ENCODE measurements at regions not wholly inside any gene's neighbourhood (a gene's known extent, or its start where the extent isn't known, plus 50 kb on each side); places are given as distances from the start of the nearest gene placed in this dataset.
"Not testable (repeated sequence)": the region's sequence is repeated elsewhere in the genome, so short reads cannot be mapped to it uniquely, and the experiment has no call there.

DNA sequence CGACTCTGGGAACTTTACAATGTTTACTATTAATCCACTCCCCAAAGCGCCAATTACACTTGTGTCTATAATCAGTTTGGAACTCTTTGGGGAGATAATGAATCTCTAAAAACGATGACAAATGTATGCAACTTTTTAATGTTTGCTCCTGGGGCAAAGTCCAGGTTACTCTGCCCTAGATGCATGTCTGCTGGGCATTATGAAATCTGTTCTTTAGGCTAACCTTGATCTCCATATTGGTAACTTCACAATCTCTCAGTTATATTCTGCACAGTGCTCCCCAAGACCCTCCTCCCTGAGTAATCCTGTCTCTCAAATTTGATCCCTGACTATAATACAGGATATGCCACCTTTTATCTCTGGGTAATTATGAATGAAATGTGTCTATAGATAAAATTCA lies 152.2 kb upstream of the TRPM3 start:
- no peak for DNase-seq (ENCODE audit: low read depth)

GRCh38 chr9:71271602-71272001 lies 150.2 kb upstream of the TRPM3 start:
- DNase-seq (ENCODE audit: low read depth) = no peak

DNA sequence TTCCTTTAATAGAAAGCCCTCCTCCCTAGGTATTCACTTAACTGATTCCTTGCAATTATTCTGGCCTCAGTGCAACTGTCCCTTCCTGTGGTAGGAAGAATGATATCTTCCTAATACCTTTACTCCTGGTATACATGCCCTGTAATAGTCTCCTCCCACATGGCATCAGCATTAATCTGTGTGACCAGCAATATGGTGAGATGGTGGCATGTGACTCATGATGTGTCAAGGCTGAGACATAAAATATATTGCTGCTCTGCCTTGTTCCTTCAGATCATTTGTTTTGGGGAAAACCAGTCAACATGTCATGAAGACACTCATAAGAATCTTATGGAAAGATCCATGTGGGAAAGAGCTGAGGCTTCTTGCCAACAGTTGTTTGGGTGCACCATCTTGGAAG lies 149.1 kb upstream of the TRPM3 start:
- DNase-seq (ENCODE audit: low read depth) = no peak

GRCh38 chr9:71269859-71270258 lies 148.4 kb upstream of the TRPM3 start:
- no peak for DNase-seq (ENCODE audit: low read depth)

GRCh38 chr9:71268871-71269635 lies 147.6 kb upstream of the TRPM3 start:
- DNase-seq (ENCODE audit: low read depth) = no peak

GRCh38 chr9:71263451-71263850 lies 142.0 kb upstream of the TRPM3 start:
- DNase-seq (ENCODE audit: low read depth) = no peak

DNA sequence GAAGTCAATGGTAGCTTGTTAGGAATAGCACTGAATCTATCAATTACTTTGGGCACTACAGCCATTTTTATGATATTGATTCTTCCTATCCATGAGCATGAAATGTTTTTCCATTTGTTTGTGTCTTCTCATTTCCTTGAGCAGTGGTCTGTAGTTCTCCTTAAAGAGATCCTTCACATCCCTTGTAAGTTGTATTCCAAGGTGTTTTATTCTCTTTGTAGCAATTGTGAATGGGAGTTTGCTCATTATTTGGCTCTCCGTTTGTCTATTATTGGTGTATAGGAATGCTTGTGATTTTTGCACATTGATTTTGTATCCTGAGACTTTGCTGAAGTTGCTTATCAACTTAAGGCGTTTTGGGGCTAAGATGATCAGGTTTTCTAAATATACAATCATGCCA lies 139.0 kb upstream of the TRPM3 start:
- not testable (repeated sequence) for DNase-seq (ENCODE audit: low read depth)

- no peak for DNase-seq (ENCODE audit: low read depth)
These were observed 133.3 kb upstream of the TRPM3 start for GRCh38 chr9:71254592-71255277.

DNA sequence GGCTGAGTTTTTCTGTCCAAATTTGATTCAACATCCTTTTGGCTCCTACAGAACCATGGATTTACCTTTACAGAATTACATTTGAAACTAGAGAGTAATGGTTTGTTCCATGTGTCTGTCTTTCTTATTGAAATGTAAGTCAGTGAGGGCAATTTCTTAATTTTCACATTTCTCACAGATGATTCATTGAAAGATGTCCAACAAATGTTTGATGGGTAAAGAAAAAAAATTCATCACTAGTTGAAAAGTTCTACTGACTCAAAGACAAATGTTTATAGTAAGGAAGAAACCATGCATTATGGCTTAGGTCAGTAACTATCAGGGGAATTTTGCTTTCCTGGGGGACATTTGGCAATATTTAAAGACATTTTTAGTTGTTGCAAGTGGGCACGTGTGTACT lies 131.6 kb upstream of the TRPM3 start:
- DNase-seq (ENCODE audit: low read depth) = no peak

DNA sequence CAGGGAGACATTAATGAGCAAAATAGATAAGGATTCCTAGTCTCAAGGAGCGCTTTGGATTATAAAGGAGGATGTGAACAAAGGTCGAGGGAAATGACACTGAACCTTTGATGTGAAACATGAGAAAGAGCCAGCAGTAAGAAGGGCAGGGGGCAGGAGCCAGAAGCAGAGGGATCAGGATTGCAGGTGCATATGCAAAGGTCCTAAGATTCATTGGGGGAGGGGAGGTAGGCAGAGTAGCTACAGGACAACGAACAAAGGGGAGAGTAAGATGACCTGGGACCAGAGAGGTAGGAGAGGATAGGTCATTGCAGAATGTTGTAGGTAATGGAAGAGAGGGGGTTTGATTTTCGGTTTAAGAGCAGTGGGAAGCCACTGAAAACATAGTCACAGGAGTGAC lies 129.2 kb upstream of the TRPM3 start:
- no peak for DNase-seq (ENCODE audit: low read depth)

DNA sequence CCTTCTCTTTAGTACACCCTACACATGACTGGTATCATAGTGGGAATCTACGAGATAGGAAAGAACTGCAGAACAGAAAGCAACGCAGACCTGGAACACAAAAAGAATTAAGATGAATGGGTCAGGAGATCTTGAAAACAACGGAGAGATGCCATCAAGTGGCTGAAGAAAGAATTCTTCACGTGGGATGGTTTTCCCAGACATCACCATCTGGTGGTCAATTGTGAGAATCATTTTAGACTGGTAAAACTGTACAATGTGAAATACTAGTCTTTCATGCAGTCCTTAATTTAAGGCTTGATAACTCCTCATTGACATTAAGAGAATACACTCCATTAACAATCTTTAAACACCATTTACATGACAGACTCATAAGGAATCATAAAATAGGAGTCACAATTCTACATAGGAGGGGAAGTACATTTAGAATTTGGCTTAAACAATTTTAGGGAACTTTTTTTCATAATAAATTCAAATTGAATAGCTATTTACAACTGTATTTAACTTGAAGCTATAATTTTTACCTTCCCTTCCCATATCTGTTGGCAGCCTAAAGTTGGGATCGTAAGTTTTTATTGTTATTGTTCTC lies 128.4 kb upstream of the TRPM3 start:
- DNase-seq (ENCODE audit: low read depth) = no peak

DNA sequence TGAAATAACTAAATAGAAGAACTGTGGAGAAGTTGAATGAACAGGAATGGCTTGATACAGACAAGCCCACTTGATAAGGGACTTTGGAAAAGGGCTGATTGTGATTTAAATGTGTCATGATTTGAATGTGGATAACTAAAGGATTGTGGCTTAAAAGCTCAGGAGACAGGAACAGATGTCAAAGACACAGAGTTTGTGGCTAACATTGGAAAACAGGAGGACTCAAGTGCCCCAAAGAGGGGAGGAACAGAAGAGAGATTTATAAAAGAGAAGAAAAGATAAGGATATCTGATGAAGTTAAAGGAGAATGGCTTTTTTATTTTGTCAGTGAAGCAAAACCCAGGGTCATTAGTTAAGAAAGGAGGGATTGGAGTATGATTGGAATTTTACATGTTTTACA lies 124.2 kb upstream of the TRPM3 start:
- no peak for DNase-seq (ENCODE audit: low read depth)

GRCh38 chr9:71243951-71244350 lies 122.5 kb upstream of the TRPM3 start:
- no peak for DNase-seq (ENCODE audit: low read depth)

- no peak for DNase-seq (ENCODE audit: low read depth)
These were observed 120.7 kb upstream of the TRPM3 start for GRCh38 chr9:71242081-71242480.

DNA sequence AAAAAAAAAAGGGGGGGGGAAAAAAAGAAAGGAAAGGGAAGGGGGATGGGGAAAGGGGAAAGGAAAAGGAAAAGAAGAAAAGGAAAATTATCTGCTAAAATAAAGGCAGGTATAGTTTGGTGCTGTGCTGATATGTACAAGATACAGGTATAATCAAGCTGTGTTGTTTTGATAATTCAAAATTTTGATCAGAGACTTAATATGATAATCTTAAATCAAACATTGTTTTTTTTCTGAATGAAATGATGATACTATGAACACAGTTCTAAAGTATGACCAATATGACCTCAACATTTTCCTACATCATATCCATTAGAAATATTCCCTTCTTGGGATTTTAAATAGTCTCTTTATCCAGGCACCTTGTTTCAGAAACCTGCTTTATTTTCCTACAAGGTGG lies 115.6 kb upstream of the TRPM3 start:
- no peak for DNase-seq (ENCODE audit: low read depth)

- no peak for DNase-seq (ENCODE audit: low read depth)
These were observed 112.2 kb upstream of the TRPM3 start for GRCh38 chr9:71233646-71234045.

DNA sequence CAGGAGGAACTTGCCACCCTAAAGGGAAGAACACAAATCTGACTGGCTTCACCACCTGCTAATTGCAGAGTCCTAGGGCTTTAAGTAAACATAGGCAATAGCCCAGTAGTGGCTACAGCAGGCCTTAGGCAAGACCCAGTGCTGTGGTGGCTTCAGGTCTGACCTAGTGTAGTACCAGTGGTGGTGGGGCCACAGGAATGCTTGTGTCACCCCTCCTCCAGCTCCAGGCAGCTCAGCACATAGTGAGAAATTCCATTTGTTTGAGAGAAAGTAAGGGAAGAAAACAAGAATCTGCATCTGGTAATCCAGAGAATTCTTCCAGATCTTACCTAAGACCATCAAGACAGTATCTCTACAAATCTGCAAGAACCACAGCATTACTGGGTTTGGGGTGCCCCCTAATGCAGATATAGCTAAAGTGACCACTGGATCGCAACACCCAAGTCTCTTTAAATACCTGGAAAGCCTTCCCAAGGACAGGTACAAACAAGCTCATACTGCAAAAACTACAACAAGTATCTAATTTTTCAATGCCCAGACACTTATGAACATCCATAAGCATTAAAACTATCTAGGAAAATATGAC lies 102.6 kb upstream of the TRPM3 start:
- DNase-seq (ENCODE audit: low read depth) = no peak

DNA sequence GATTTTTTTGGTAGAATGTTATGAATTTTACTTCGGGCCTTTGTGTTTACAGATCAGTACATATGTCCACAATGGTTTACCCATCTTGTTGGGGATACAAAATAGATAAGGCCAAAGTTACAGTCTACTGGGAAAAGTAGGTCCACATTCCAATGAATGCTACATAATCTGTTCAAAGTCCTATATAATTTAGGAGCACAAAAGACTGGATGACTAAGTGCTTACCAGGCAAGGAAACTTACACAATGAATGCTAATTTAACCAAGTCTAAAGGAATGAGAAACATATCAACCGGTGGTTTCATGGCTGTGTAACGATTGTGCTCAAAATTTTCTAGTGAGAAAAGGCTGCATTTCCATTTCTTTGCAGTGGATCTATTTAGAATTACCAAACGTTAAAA lies 97.4 kb upstream of the TRPM3 start:
- no peak for DNase-seq (ENCODE audit: low read depth)

DNA sequence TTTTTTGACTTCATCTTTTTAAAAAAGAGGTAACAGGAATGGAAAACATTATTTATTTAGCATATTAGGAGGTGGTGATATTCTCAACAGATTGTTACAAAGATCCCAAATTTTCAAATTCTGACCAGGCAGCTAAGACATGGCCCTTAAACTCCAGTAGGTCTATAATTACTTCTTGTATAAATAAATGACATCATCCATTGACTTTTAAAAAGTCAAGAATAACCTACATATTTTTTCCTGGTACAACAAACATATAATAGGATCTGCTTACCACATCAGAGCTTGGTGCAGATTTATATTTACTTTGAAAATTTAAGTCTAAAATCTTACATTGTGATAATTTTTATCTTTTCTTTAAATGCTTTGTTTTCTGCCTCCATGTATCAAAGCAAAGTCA lies 92.2 kb upstream of the TRPM3 start:
- DNase-seq (ENCODE audit: low read depth) = no peak

GRCh38 chr9:71210326-71210725 lies 88.9 kb upstream of the TRPM3 start:
- no peak for DNase-seq (ENCODE audit: low read depth)

- no peak for DNase-seq (ENCODE audit: low read depth)
These were observed 88.5 kb upstream of the TRPM3 start for GRCh38 chr9:71209890-71210289.

- no peak for DNase-seq (ENCODE audit: low read depth)
These were observed 81.5 kb upstream of the TRPM3 start for GRCh38 chr9:71202931-71203330.

DNA sequence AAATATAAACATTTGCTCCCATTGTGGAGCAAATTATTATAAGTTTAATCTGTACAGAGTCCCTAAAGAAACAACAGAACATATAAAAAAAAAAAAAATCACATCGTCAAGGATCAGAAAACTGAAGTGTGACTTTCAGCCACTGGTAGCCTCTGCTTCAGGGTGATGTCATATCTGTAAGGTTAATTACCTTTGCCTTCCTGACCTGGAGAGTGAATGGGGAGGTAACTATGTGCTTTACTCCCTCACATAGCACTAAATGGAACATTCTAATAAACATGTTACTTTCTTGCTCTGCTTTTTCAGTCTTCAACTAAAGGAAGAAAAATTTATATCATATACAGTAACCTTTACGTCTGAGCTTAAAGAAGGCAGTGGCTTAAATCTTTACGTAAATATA lies 70.3 kb upstream of the TRPM3 start:
- no peak for DNase-seq (ENCODE audit: low read depth)
